Stimulated activated CD4-positive, alpha-beta T cell treated with anti-CD3 and anti-CD28 coated beads, Interleukin-12 subunit alpha, Interleukin-12 subunit beta, amount 100 ng/mL, for 24 hours (primary cell): ENCODE measurements at regions not wholly inside any gene's neighbourhood (a gene's known extent, or its start where the extent isn't known, plus 50 kb on each side); places are given as distances from the start of the nearest gene placed in this dataset.
A peak's percentile ranks its signal among the peaks of the same experiment; 100 is the strongest.
"Not testable (repeated sequence)": the region's sequence is repeated elsewhere in the genome, so short reads cannot be mapped to it uniquely, and the experiment has no call there.

Experiments
- DNase-seq, 2 experiments: peaks; one replicate each; pipeline ENCODE4 v3.0.0-alpha.2; 2020; ENCODE audit warnings: low read depth in 2 of 2

- DNase-seq: no peak
These were observed 179.0 kb downstream of the BCAS1 start for GRCh38 chr20:53891306-53891894.

GRCh38 chr20:53890443-53891305, 179.7 kb downstream of the BCAS1 start:
- no peak for DNase-seq

GRCh38 chr20:53889411-53890148, 180.8 kb downstream of the BCAS1 start:
- DNase-seq: no peak

- DNase-seq: no peak
These were observed 181.4 kb downstream of the BCAS1 start for GRCh38 chr20:53888951-53889350.

- DNase-seq: no peak
These were observed 181.9 kb downstream of the BCAS1 start for GRCh38 chr20:53888510-53888909.

- no peak for DNase-seq
These were observed 182.4 kb downstream of the BCAS1 start for GRCh38 chr20:53887973-53888372.

GRCh38 chr20:53884859-53885541, 185.4 kb downstream of the BCAS1 start:
- DNase-seq: peak in 1 of 2 experiments; percentile 40

GRCh38 chr20:53883098-53883911, 187.1 kb downstream of the BCAS1 start:
- no peak for DNase-seq

GRCh38 chr20:53882438-53882986, 187.9 kb downstream of the BCAS1 start:
- not testable (repeated sequence) for DNase-seq

- DNase-seq: no peak
These were observed 189.0 kb downstream of the BCAS1 start for GRCh38 chr20:53881362-53881761.

GRCh38 chr20:53880108-53880641, 190.2 kb downstream of the BCAS1 start:
- no peak for DNase-seq

GRCh38 chr20:53879048-53879684, 191.2 kb downstream of the BCAS1 start:
- no peak for DNase-seq

- no peak for DNase-seq
These were observed 191.9 kb downstream of the BCAS1 start for GRCh38 chr20:53878262-53879047.

GRCh38 chr20:53876956-53877355, 193.4 kb downstream of the BCAS1 start:
- no peak for DNase-seq

- DNase-seq: no peak
These were observed 193.9 kb downstream of the BCAS1 start for GRCh38 chr20:53876470-53876869.

- DNase-seq: no peak
These were observed 194.9 kb downstream of the BCAS1 start for GRCh38 chr20:53875452-53875851.

- DNase-seq: no peak
These were observed 195.7 kb downstream of the BCAS1 start for GRCh38 chr20:53874706-53875105.

- DNase-seq: no peak
These were observed 196.3 kb downstream of the BCAS1 start for GRCh38 chr20:53874104-53874503.

GRCh38 chr20:53873230-53873604, 197.2 kb downstream of the BCAS1 start:
- no peak for DNase-seq
